GM23338 (cell line): ENCODE measurements at regions not wholly inside any gene's neighbourhood (a gene's known extent, or its start where the extent isn't known, plus 50 kb on each side); places are given as distances from the start of the nearest gene placed in this dataset.

Experiments used
- CTCF ChIP-seq, 2 experiments: fragments of 200-600 bp in 1 of 2; sonication (generic) in 1 of 2; conservative IDR thresholded peaks; 2 replicates each; pipeline versions ENCODE4 v1.5.1 to v1.6.1; 2016 to 2017; ENCODE audit warnings: antibody characterized with exemption in 2 of 2, low read depth in 2 of 2, mild to moderate bottlenecking in 2 of 2, moderate library complexity in 1 of 2
- EZH2 ChIP-seq: fragments of 200-600 bp; sonication (generic); IDR thresholded peaks from one replicate; pipeline ENCODE4 v1.8.0; 2017; ENCODE audit warnings: antibody characterized with exemption, mild to moderate bottlenecking, low read depth; ENCODE audit not compliant: unreplicated experiment
- EZH2phosphoT487 ChIP-seq: fragments of 200-600 bp; sonication (generic); IDR thresholded peaks from one replicate; pipeline ENCODE4 v1.8.1; 2018; ENCODE audit warnings: antibody characterized with exemption; ENCODE audit not compliant: unreplicated experiment
- POLR2AphosphoS5 ChIP-seq: IDR thresholded peaks from 2 replicates; pipeline ENCODE4 v1.6.1; 2016; ENCODE audit warnings: antibody characterized with exemption, low read depth

- TF ChIP-seq CTCF (conservative IDR thresholded peaks at IDR 0.05; ENCODE audit: low read depth in 2 of 2) = no peak
- no peak for TF ChIP-seq EZH2phosphoT487
- no peak for TF ChIP-seq POLR2AphosphoS5
- no peak for TF ChIP-seq EZH2
Observed at GRCh38 chr3:70800951-70801350, 488.5 kb upstream of the MDFIC2 start.
